Stimulated activated CD4-positive, alpha-beta T cell treated with anti-CD3 and anti-CD28 coated beads, Interleukin-1b, Interleukin-23, amount 100 ng/mL, for 24 hours (primary cell): ENCODE measurements at regions not wholly inside any gene's neighbourhood (a gene's known extent, or its start where the extent isn't known, plus 50 kb on each side); places are given as distances from the start of the nearest gene placed in this dataset.
"Not testable (repeated sequence)": the region's sequence is repeated elsewhere in the genome, so short reads cannot be mapped to it uniquely, and the experiment has no call there.

Source experiments
- DNase-seq, 4 experiments: peaks; one replicate each; pipeline ENCODE4 v3.0.0-alpha.2; 2020; ENCODE audit warnings: low read depth in 4 of 4, low spot score in 1 of 4

- DNase-seq, result not testable (repeated sequence)
These were observed 97.0 kb upstream of the FGF3 start for GRCh38 chr11:69916251-69916649.

GRCh38 chr11:69916806-69917387, 97.7 kb upstream of the FGF3 start:
- DNase-seq, result no peak

GRCh38 chr11:69917529-69917928, 98.3 kb upstream of the FGF3 start:
- DNase-seq, result no peak

- no peak for DNase-seq
These were observed 99.2 kb upstream of the FGF3 start for GRCh38 chr11:69918231-69918937.

- peak; percentile 29 to 62 (median 60) for DNase-seq
These were observed 99.9 kb upstream of the FGF3 start for GRCh38 chr11:69918938-69919650.

GRCh38 chr11:69919659-69920344, 100.6 kb upstream of the FGF3 start:
- DNase-seq, result no peak

- no peak for DNase-seq
These were observed 101.3 kb upstream of the FGF3 start for GRCh38 chr11:69920345-69921127.

GRCh38 chr11:69921128-69922014, 102.2 kb upstream of the FGF3 start:
- no peak for DNase-seq

- DNase-seq, result no peak
These were observed 102.9 kb upstream of the FGF3 start for GRCh38 chr11:69922015-69922595.

GRCh38 chr11:69922596-69923111, 103.4 kb upstream of the FGF3 start:
- DNase-seq, result no peak

- no peak for DNase-seq
These were observed 104.0 kb upstream of the FGF3 start for GRCh38 chr11:69923196-69923595.

- no peak for DNase-seq
These were observed 104.6 kb upstream of the FGF3 start for GRCh38 chr11:69923641-69924307.

- DNase-seq, result no peak
These were observed 105.3 kb upstream of the FGF3 start for GRCh38 chr11:69924308-69925161.

- DNase-seq, result no peak
These were observed 106.4 kb upstream of the FGF3 start for GRCh38 chr11:69925366-69926196.

GRCh38 chr11:69926376-69927050, 107.3 kb upstream of the FGF3 start:
- no peak for DNase-seq

GRCh38 chr11:69928121-69928520, 108.9 kb upstream of the FGF3 start:
- DNase-seq, result no peak
